H1 (cell line): ENCODE measurements at regions not wholly inside any gene's neighbourhood (a gene's known extent, or its start where the extent isn't known, plus 50 kb on each side); places are given as distances from the start of the nearest gene placed in this dataset.

Experiments used
- CTCF ChIA-PET: fragments of 300-600 bp; sonication (Branson Sonifier 250); formaldehyde crosslinking; loops from one replicate; lab custom pipeline; 2021; ENCODE audit not compliant: partially characterized antibody; lab: Charles Lee
- POLR2A ChIA-PET: fragments of 300-600 bp; sonication (Branson Sonifier 250); formaldehyde crosslinking; loops from one replicate; lab custom pipeline; 2021; ENCODE audit warnings: inconsistent platforms; ENCODE audit not compliant: partially characterized antibody; lab: Charles Lee
- DNase-seq, 2 experiments: peaks; one replicate each; pipeline versions ENCODE4 v3.0.0 to v3.0.0-alpha.2; 2010 to 2022; ENCODE audit warnings: low spot score in 2 of 2, low read depth in 1 of 2, mixed read lengths in 1 of 2
- FAIRE-seq: peaks from 2 replicates; lab custom pipeline; 2011; peaks lifted over from hg19 to GRCh38; lab: Jason Lieb, UNC
- H2AFZ ChIP-seq: 2 replicates; pipeline ENCODE4 v1.8.1; 2012; ENCODE audit warnings: low read length, inconsistent platforms
- H2AK5ac ChIP-seq: 2 replicates; pipeline ENCODE4 v1.6.1; 2013; ENCODE audit warnings: low read depth, low read length
- H2BK120ac ChIP-seq: replicated peaks from 2 replicates; pipeline ENCODE3; 2013; ENCODE audit warnings: low read depth, low read length, inconsistent platforms
- H2BK12ac ChIP-seq: 2 replicates; pipeline ENCODE4 v1.6.1; 2013; ENCODE audit warnings: low read depth, low read length
- H2BK15ac ChIP-seq: 2 replicates; pipeline ENCODE4 v1.6.1; 2013; ENCODE audit warnings: low read length
- H2BK20ac ChIP-seq: 2 replicates; pipeline ENCODE4 v1.6.1; 2013; ENCODE audit warnings: low read length
- H2BK5ac ChIP-seq: 2 replicates; pipeline ENCODE4 v1.6.1; 2013; ENCODE audit warnings: low read depth, low read length
- H3K14ac ChIP-seq: 2 replicates; pipeline ENCODE4 v1.6.1; 2013; ENCODE audit warnings: inconsistent platforms; ENCODE audit not compliant: insufficient read length
- H3K18ac ChIP-seq: 2 replicates; pipeline ENCODE4 v1.6.1; 2013; ENCODE audit warnings: low read length; ENCODE audit errors: extremely low read depth
- H3K23ac ChIP-seq: 2 replicates; pipeline ENCODE4 v1.6.1; 2013; ENCODE audit warnings: inconsistent platforms; ENCODE audit not compliant: insufficient read length
- H3K23me2 ChIP-seq: 2 replicates; pipeline ENCODE4 v1.6.1; 2013; ENCODE audit warnings: low read depth, low read length
- H3K27ac ChIP-seq: 2 replicates; pipeline ENCODE4 v1.6.1; 2011; ENCODE audit warnings: low read depth, low read length, inconsistent platforms
- H3K27me3 ChIP-seq, 4 experiments: replicated peaks in 1 of 4; 1 replicate in 1 of 4; 2 replicates in 3 of 4; pipeline versions ENCODE4 v1.6.1 to v1.8.1; 2011 to 2013; ENCODE audit warnings: low read length in 3 of 4, mild to moderate bottlenecking in 3 of 4, inconsistent platforms in 2 of 4, mixed read lengths in 2 of 4, moderate library complexity in 1 of 4; ENCODE audit not compliant: control insufficient read depth in 3 of 4, insufficient read depth in 3 of 4; ENCODE audit errors: extremely low read depth in 1 of 4
- H3K36me3 ChIP-seq, 4 experiments: 2 replicates each; pipeline versions ENCODE4 v1.6.1 to v1.8.1; 2011 to 2013; ENCODE audit warnings: mild to moderate bottlenecking in 4 of 4, low read length in 3 of 4, moderate library complexity in 2 of 4, control low read depth in 1 of 4, inconsistent platforms in 1 of 4; ENCODE audit not compliant: insufficient read depth in 4 of 4, control insufficient read depth in 2 of 4
- H3K4ac ChIP-seq: replicated peaks from 2 replicates; pipeline ENCODE3; 2013; ENCODE audit warnings: low read length, low read depth, mixed read lengths, inconsistent platforms; ENCODE audit not compliant: insufficient read length
- H3K4me1 ChIP-seq, 4 experiments: replicated peaks in 1 of 4; 1 replicate in 1 of 4; 2 replicates in 3 of 4; pipeline versions ENCODE4 v1.6.1 to v1.8.1; 2011 to 2013; ENCODE audit warnings: low read length in 3 of 4, inconsistent platforms in 2 of 4, mixed read lengths in 1 of 4; ENCODE audit not compliant: insufficient read depth in 4 of 4, control insufficient read depth in 3 of 4
- H3K4me2 ChIP-seq, 2 experiments: 2 replicates each; pipeline versions ENCODE4 v1.6.1 to v1.8.1; 2011 to 2013; ENCODE audit warnings: low read depth in 2 of 2, low read length in 2 of 2, control low read depth in 1 of 2, inconsistent platforms in 1 of 2, mild to moderate bottlenecking in 1 of 2; ENCODE audit not compliant: insufficient read depth in 1 of 2
- H3K4me3 ChIP-seq, 4 experiments: fragments of 200-600, 300-600 bp in 1 of 4; sonication (generic), shearing (Covaris generic), sonication (Bioruptor Twin) in 1 of 4; 2 replicates each; pipeline versions ENCODE4 v1.5.1 to v1.8.1; 2011 to 2016; ENCODE audit warnings: low read length in 4 of 4, low read depth in 3 of 4, control low read depth in 2 of 4, inconsistent platforms in 2 of 4, mild to moderate bottlenecking in 2 of 4, mixed read lengths in 1 of 4, moderate library complexity in 1 of 4; ENCODE audit not compliant: insufficient read depth in 2 of 4; ENCODE audit errors: extremely low read depth in 1 of 4
- H3K56ac ChIP-seq: replicated peaks from 2 replicates; pipeline ENCODE3; 2013; ENCODE audit warnings: low read depth, mild to moderate bottlenecking, mixed read lengths, low read length, inconsistent platforms; ENCODE audit not compliant: insufficient read length
- H3K79me1 ChIP-seq: 2 replicates; pipeline ENCODE4 v1.6.1; 2013; ENCODE audit warnings: low read depth, low read length, control low read depth
- H3K79me2 ChIP-seq, 2 experiments: 2 replicates each; pipeline versions ENCODE4 v1.6.1 to v1.8.1; 2012 to 2013; ENCODE audit warnings: low read length in 2 of 2, mild to moderate bottlenecking in 2 of 2, inconsistent platforms in 1 of 2; ENCODE audit not compliant: insufficient read depth in 2 of 2, control insufficient read depth in 1 of 2
- H3K9ac ChIP-seq, 4 experiments: replicated peaks in 1 of 4; 1 replicate in 1 of 4; 2 replicates in 3 of 4; pipeline versions ENCODE4 v1.6.1 to v1.8.1; 2011 to 2013; ENCODE audit warnings: low read depth in 3 of 4, low read length in 3 of 4, control low read depth in 2 of 4, mild to moderate bottlenecking in 2 of 4, moderate library complexity in 2 of 4, inconsistent platforms in 1 of 4; ENCODE audit errors: extremely low read depth in 1 of 4
- H3K9me3 ChIP-seq, 2 experiments: 2 replicates each; pipeline versions ENCODE4 v1.6.1 to v1.8.1; 2012 to 2013; ENCODE audit warnings: mild to moderate bottlenecking in 2 of 2, moderate library complexity in 2 of 2, control low read depth in 1 of 2, inconsistent platforms in 1 of 2, low read depth in 1 of 2, low read length in 1 of 2, mixed read lengths in 1 of 2; ENCODE audit not compliant: insufficient read depth in 2 of 2
- H4K20me1 ChIP-seq, 2 experiments: replicated peaks in 1 of 2; 2 replicates each; pipeline versions ENCODE3 to v1.8.1; 2011 to 2013; ENCODE audit warnings: inconsistent platforms in 2 of 2, low read length in 2 of 2, mild to moderate bottlenecking in 1 of 2; ENCODE audit not compliant: insufficient read depth in 2 of 2, control insufficient read depth in 1 of 2
- H4K5ac ChIP-seq: 2 replicates; pipeline ENCODE4 v1.6.1; 2013; ENCODE audit warnings: low read length, low read depth, mixed read lengths, inconsistent platforms; ENCODE audit not compliant: insufficient read length
- H4K8ac ChIP-seq: 2 replicates; pipeline ENCODE4 v1.8.0; 2013; ENCODE audit warnings: mild to moderate bottlenecking, moderate library complexity, low read length, inconsistent platforms; ENCODE audit not compliant: insufficient read depth; ENCODE audit errors: extremely low read depth
- H4K91ac ChIP-seq: replicated peaks from 2 replicates; pipeline ENCODE3; 2013; ENCODE audit warnings: low read length, mixed read lengths, inconsistent platforms; ENCODE audit not compliant: insufficient read length
- BACH1 ChIP-seq: IDR thresholded peaks from 2 replicates; pipeline ENCODE4 v1.6.1; 2012; ENCODE audit warnings: low read length, improper control_type of control experiment
- BCL11A ChIP-seq, 2 experiments: IDR thresholded peaks; one replicate each; pipeline ENCODE4 v1.6.1; 2011; ENCODE audit warnings: low read depth in 2 of 2, low read length in 2 of 2, mild to moderate bottlenecking in 2 of 2
- BRCA1 ChIP-seq: IDR thresholded peaks from 2 replicates; pipeline ENCODE4 v1.6.1; 2012; ENCODE audit warnings: low read depth, low read length, improper control_type of control experiment
- CREB1 ChIP-seq: IDR thresholded peaks from 2 replicates; pipeline ENCODE4 v1.6.1; 2012; ENCODE audit warnings: inconsistent platforms
- GTF2F1 ChIP-seq: IDR thresholded peaks from 2 replicates; pipeline ENCODE4 v1.6.1; 2012; ENCODE audit warnings: low read depth, low read length, improper control_type of control experiment, borderline replicate concordance
- KDM1A ChIP-seq: fragments of 200-600, 300-600 bp; sonication (generic); IDR thresholded peaks from 2 replicates; pipeline ENCODE4 v1.7.1; 2016; ENCODE audit warnings: mild to moderate bottlenecking, low read length, borderline replicate concordance
- MAFK ChIP-seq: IDR thresholded peaks from 2 replicates; pipeline ENCODE4 v1.6.1; 2012; ENCODE audit warnings: low read depth, mild to moderate bottlenecking, improper control_type of control experiment, low read length
- RAD21 ChIP-seq, 2 experiments: IDR thresholded peaks in 1 of 2; conservative IDR thresholded peaks in 1 of 2; 2 replicates each; pipeline ENCODE4 v1.6.1; 2011; ENCODE audit warnings: low read depth in 2 of 2, low read length in 2 of 2, improper control_type of control experiment in 1 of 2, inconsistent platforms in 1 of 2, mild to moderate bottlenecking in 1 of 2, moderate library complexity in 1 of 2
- SAP30 ChIP-seq: fragments of 300-600 bp; sonication (generic); IDR thresholded peaks from 2 replicates; pipeline ENCODE4 v1.7.1; 2012; ENCODE audit warnings: low read length, moderate library complexity, mild to moderate bottlenecking, inconsistent platforms; ENCODE audit not compliant: insufficient read depth, insufficient replicate concordance
- SIN3A ChIP-seq, 2 experiments: IDR thresholded peaks in 1 of 2; conservative IDR thresholded peaks in 1 of 2; 2 replicates each; pipeline ENCODE4 v1.6.1; 2011 to 2012; ENCODE audit warnings: low read length in 2 of 2, improper control_type of control experiment in 1 of 2, low read depth in 1 of 2, mild to moderate bottlenecking in 1 of 2
- TCF12 ChIP-seq: IDR thresholded peaks from 2 replicates; pipeline ENCODE4 v1.6.1; 2011; ENCODE audit warnings: low read depth, mild to moderate bottlenecking, low read length
- TEAD4 ChIP-seq: IDR thresholded peaks from 2 replicates; pipeline ENCODE4 v1.6.1; 2012; ENCODE audit warnings: low read depth, low read length, inconsistent platforms, mixed read lengths
- WGBS, 2 experiments: shearing (Covaris generic) in 1 of 2; methylation state at CpG; one replicate each; pipeline versions ENCODE4 v1.1.6 to v1.1.7; 2013 to 2015; ENCODE audit warnings: low lambda C conversion rate in 2 of 2, mixed read lengths in 2 of 2, inconsistent platforms in 1 of 2, low coverage in 1 of 2, missing lambda C conversion rate in 1 of 2; ENCODE audit not compliant: insufficient replicate concordance in 2 of 2, insufficient coverage in 1 of 2, insufficient read length in 1 of 2; ENCODE audit errors: extremely low coverage in 1 of 2, missing lambda C conversion rate in 1 of 2; 5-methylcytosine and 5-hydroxymethylcytosine counted together
- TF ChIP-seq, protein P1 (sequence below): IDR thresholded peaks from 2 replicates; pipeline ENCODE4 v1.6.1; 2012; ENCODE audit warnings: inconsistent platforms

DNA sequence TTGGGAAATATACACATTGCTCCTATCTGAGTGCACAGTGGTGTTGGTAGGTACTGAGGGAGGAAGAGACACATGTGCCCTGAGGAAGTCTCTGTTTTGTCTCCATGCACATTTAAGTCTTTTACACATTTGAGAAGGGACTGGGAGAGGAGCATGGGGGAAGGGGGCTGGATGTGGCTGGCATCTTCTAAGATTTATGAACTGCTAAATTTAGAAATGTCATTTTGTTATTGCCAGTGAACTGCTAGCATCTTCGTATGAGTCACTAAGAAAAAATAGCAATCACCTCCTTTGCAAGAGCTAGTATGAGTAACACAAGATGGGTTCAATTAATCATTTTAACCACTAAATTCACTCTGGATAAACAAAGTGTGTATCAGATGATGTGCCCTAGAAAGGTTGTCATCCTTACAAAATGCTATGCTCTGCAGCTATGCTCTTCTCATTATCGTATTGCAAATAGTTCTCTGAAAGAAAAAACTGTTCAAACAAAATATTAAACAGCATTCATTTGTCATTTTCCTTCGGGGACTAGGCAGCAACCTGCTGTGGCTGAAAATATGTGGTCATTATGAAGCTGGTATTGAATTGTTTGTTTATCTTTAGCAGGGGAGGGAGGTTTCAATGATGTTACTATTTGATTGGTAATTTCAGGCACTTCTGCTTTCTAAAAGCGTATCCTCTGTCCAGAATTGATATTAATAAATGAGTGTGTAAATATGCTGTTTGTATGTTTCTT, 236.5 kb downstream of the DMRTA1 start:
- ChIA-PET CTCF (no interaction called here), POLR2A (no interaction called here)
- Histone ChIP-seq H4K5ac (no peak overlapping the region), H4K91ac (no peak overlapping the region), H2BK120ac (no peak overlapping the region), H3K4me1 (0 out of 7 replicates have a peak, but pooled peaks cover 0 to 2% (median 0%) of the 10 kb centered on the region in 4 experiments), H3K27me3 (no peaks in the 10 kb centered on the region), H3K18ac (no peak overlapping the region), H3K4me3 (no peak overlapping the region), H3K36me3 (no peaks in the 10 kb centered on the region), H3K79me1 (no peaks in the 10 kb centered on the region), H2AFZ (no peak overlapping the region), H3K27ac (no peak overlapping the region), H3K14ac (no peak overlapping the region), H2BK15ac (no peak overlapping the region), H2BK5ac (no peak overlapping the region), H3K56ac (no peak overlapping the region), H3K79me2 (no peaks in the 10 kb centered on the region), H3K23ac (no peak overlapping the region), H4K20me1 (no peaks in the 10 kb centered on the region), H2AK5ac (no peak overlapping the region), H3K9ac (no peak overlapping the region), H3K4me2 (no peak overlapping the region), H4K8ac (no peak overlapping the region), H3K4ac (no peak overlapping the region), H2BK12ac (no peak overlapping the region), H3K9me3 (no peaks in the 10 kb centered on the region), H2BK20ac (no peak overlapping the region), H3K23me2 (no peaks in the 10 kb centered on the region)
- 93% methylated on average over 4 of the region's 4 CpGs; no CpG with 5 or more reads in 1 of the 2 experiments for WGBS, 2 experiments
- FAIRE-seq: no peak
- DNase-seq: no peak
- TF ChIP-seq, protein P1, sequence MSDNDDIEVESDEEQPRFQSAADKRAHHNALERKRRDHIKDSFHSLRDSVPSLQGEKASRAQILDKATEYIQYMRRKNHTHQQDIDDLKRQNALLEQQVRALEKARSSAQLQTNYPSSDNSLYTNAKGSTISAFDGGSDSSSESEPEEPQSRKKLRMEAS: no peak
- TF ChIP-seq MAFK: no peak
- TF ChIP-seq SIN3A (conservative IDR thresholded peaks at IDR 0.05 in 1 of 2, IDR thresholded peaks at IDR 0.05 in 1 of 2; ENCODE audit: low read depth in 1 of 2, low read length in 2 of 2): no peak
- TF ChIP-seq TEAD4: no peak
- TF ChIP-seq KDM1A: no peak
- TF ChIP-seq SAP30: no peak
- no peak for TF ChIP-seq CREB1
- no peak for TF ChIP-seq BCL11A (IDR thresholded peaks at IDR 0.05; ENCODE audit: low read depth in 2 of 2, low read length in 2 of 2)
- no peak for TF ChIP-seq BACH1
- no peak for TF ChIP-seq TCF12
- no peak for TF ChIP-seq BRCA1
- no peak for TF ChIP-seq RAD21 (IDR thresholded peaks at IDR 0.05 in 1 of 2, conservative IDR thresholded peaks at IDR 0.05 in 1 of 2; ENCODE audit: low read depth in 2 of 2, low read length in 2 of 2)
- TF ChIP-seq GTF2F1: no peak
